HUES48 (cell line): ENCODE measurements at regions not wholly inside any gene's neighbourhood (a gene's known extent, or its start where the extent isn't known, plus 50 kb on each side); places are given as distances from the start of the nearest gene placed in this dataset.
"Not testable (repeated sequence)": the region's sequence is repeated elsewhere in the genome, so short reads cannot be mapped to it uniquely, and the experiment has no call there.

Source experiments
- H3K27ac ChIP-seq: one replicate; pipeline ENCODE4 v1.7.0; 2013; ENCODE audit warnings: low read depth, low read length, inconsistent platforms
- H3K27me3 ChIP-seq: 2 replicates; pipeline ENCODE4 v1.6.1; 2013; ENCODE audit warnings: mild to moderate bottlenecking, low read length; ENCODE audit not compliant: control insufficient read depth, insufficient read depth
- H3K36me3 ChIP-seq: 2 replicates; pipeline ENCODE4 v1.6.1; 2013; ENCODE audit warnings: low read length; ENCODE audit not compliant: control insufficient read depth, insufficient read depth
- H3K4me1 ChIP-seq: 2 replicates; pipeline ENCODE4 v1.6.1; 2013; ENCODE audit warnings: mild to moderate bottlenecking, low read length; ENCODE audit not compliant: control insufficient read depth, insufficient read depth
- H3K4me3 ChIP-seq: 2 replicates; pipeline ENCODE4 v1.5.1; 2013; ENCODE audit warnings: mild to moderate bottlenecking, low read depth, low read length
- H3K9ac ChIP-seq: 2 replicates; pipeline ENCODE4 v1.6.1; 2013; ENCODE audit warnings: mild to moderate bottlenecking, low read depth, low read length, moderate library complexity
- H3K9me3 ChIP-seq: 2 replicates; pipeline ENCODE4 v1.6.1; 2013; ENCODE audit warnings: low read length; ENCODE audit not compliant: control insufficient read depth, insufficient read depth

DNA sequence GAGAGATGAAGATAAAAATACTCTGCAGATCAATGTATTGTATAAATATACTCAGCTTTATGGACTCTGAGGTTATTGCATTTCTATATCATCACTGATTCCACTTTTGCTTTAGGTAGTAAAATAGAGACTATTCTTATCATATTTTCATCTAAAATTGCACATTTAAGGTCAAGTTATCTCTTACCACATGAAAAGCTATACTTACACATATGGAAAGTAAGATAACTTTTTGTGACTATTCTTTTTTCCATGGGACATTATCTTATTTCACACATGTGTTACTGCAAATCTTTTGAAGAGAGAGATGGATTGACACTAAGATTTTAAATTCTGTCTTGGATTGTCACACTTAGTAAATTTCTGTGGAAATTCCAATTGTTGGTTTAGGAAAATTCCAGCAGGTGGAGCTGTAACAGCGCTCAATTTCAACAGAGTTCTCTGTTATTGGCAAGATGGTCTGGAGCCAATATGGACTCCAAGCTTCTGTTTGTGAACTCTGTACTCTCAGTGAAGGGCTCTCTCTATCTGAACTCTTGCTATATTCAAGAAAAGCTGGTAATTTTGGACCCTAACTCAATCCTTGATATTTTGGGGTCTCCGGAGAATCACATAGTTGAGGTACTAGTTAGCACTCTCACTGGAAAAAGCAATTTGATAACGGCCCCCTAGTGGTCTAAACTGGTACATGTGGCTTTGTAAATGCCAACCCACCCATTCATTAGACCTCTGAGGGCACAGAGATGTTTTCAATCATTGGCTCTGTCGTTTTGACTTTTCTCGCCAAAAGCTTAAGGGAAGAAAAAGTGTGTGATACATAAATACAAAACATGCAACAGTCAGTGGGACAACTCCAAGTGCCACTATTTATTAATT is 429.7 kb downstream of the ETS1 start:
- no peaks in the 10 kb centered on the region for H3K27me3 ChIP-seq
- no peaks in the 10 kb centered on the region for H3K4me1 ChIP-seq
- H3K27ac ChIP-seq = no peak overlapping the region
- no peaks in the 10 kb centered on the region for H3K9me3 ChIP-seq
- no peaks in the 10 kb centered on the region for H3K36me3 ChIP-seq
- H3K4me3 ChIP-seq = peak overlapping the region; percentile 55
- H3K9ac ChIP-seq = peak overlapping the region; percentile 63; the same call in 1 of the 2 replicates

DNA sequence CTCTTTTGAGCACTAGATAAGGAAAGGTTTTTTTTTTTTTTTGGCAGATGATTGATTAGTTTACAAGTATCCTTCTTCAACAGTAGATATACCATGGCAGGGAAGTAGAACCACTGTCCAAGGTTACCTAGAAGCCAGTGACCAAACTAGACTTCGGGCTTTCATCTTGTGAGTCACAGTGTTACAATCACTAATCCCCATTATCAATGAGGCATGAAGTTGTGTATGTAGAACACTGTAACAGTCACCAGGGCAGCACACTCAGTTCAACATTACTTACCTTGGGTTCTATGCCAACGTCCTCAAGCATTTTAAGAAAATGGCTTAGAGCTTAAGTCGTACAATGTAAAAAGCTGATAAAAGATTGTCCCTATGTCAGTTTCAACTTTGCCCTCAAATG is 430.9 kb downstream of the ETS1 start:
- Histone ChIP-seq H3K4me1 (no peaks in the 10 kb centered on the region), H3K9ac (no peak overlapping the region), H3K27me3 (no peaks in the 10 kb centered on the region), H3K4me3 (no peak overlapping the region), H3K9me3 (no peaks in the 10 kb centered on the region), H3K36me3 (no peaks in the 10 kb centered on the region), H3K27ac (no peak overlapping the region)

DNA sequence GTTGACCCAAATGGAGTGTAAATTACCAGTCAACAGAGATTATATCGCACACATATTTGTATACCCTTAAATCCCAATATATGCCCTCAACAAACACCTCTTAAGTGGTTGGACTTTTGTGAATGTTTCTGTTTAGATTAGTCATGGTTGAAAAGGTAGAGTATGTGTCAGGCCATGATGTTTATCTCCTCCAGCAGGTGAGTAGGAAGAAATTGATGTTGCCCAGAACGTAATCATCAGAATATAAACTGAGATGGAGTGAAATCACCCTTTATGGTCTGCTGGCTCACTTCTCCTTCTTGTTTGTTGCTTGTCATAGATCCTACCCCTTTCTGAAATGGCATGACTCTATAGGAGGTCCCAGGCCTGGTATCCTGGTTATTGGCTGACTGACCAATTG is 431.8 kb downstream of the ETS1 start:
- no peak overlapping the region for H3K9ac ChIP-seq
- no peak overlapping the region for H3K4me3 ChIP-seq
- no peaks in the 10 kb centered on the region for H3K27me3 ChIP-seq
- no peaks in the 10 kb centered on the region for H3K4me1 ChIP-seq
- no peaks in the 10 kb centered on the region for H3K9me3 ChIP-seq
- no peaks in the 10 kb centered on the region for H3K36me3 ChIP-seq
- H3K27ac ChIP-seq = no peak overlapping the region

DNA sequence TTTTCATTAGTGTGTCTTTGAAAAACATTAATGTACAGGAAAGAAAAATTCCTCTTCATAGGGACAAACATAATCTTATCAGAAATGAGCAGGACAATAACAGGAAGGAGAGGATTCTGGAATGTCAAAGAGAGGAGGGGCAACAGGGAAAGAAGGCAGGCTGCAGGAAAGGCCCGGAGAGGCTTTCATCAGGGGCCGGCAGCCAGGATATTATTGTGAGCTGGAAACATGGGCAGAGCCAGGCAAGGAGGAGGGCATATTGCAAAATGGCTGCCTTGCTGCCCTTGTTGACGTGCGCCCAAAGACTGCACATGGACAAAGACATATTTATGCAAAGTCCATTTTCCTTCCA is 433.7 kb downstream of the ETS1 start:
- Histone ChIP-seq H3K36me3 (no peaks in the 10 kb centered on the region), H3K9ac (no peak overlapping the region), H3K9me3 (no peaks in the 10 kb centered on the region), H3K27ac (no peak overlapping the region), H3K27me3 (no peaks in the 10 kb centered on the region), H3K4me1 (no peaks in the 10 kb centered on the region), H3K4me3 (no peak overlapping the region)

DNA sequence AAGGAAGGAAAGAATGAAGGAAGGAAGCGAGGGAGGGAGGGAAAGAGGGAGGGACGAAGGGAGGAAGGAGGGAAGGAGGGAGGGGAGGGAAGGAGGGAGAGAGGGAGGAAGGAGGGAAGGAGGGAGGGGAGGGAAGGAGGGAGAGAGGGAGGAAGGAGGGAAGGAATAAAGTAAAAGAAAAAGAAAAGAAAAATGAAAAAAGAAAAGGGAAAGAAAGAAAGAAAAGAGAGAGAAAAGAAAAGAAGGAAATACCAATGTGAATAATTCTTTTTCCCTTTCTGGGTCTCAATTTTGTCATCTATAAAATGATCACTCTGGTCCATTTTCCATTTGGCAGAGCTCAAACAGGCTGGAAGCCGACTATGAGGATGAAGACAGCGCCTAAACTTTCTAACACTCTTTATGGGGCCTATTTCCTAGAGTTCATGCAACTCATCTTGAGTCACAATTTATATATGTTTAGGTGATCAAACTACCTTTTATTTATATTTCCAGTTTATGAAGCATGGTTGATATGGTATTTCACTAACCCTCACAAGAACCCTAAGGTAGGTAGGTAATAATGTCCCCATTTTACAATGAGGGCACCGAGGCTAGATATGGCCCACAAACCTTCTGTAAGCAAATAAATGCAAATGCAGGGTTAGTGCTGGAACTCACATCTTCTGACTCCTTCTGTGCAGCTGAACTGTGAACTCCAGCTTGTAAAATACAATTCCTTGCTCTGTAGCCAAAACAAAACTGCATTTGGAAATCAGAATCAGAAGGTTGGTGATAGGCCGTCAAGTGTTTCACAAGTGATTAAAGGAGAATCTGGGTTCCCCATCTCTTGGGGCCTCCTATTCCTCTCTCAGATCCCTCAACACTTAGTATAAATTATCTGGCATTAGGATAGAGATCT is 434.3 kb downstream of the ETS1 start:
- Histone ChIP-seq H3K36me3 (no peaks in the 10 kb centered on the region), H3K27ac (no peak overlapping the region), H3K9ac (no peak overlapping the region), H3K9me3 (no peaks in the 10 kb centered on the region), H3K4me3 (no peak overlapping the region), H3K27me3 (no peaks in the 10 kb centered on the region), H3K4me1 (no peaks in the 10 kb centered on the region)

DNA sequence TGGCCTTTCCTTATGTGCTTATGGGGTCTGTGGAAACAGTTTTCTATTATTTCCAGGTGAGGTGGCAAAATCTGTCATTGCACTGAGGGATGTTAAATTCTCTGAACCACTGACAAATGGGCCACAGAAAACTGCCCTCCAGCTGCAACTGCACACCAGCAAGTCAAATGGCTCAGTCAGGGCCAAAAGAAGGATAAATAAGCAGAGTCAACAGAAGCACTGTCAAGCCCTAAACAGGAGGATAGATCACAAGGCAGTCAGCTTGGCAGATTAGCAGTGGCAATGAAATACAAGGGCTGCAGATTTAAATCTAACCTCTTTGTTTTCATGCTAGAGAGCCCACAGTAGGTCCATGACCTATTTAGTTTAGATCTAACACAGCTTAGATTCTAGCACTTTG is 435.6 kb downstream of the ETS1 start:
- no peak overlapping the region for H3K27ac ChIP-seq
- H3K4me3 ChIP-seq = no peak overlapping the region
- peaks cover 6% of the 10 kb centered on the region for H3K4me1 ChIP-seq
- no peaks in the 10 kb centered on the region for H3K27me3 ChIP-seq
- H3K36me3 ChIP-seq = no peaks in the 10 kb centered on the region
- no peak overlapping the region for H3K9ac ChIP-seq
- no peaks in the 10 kb centered on the region for H3K9me3 ChIP-seq

DNA sequence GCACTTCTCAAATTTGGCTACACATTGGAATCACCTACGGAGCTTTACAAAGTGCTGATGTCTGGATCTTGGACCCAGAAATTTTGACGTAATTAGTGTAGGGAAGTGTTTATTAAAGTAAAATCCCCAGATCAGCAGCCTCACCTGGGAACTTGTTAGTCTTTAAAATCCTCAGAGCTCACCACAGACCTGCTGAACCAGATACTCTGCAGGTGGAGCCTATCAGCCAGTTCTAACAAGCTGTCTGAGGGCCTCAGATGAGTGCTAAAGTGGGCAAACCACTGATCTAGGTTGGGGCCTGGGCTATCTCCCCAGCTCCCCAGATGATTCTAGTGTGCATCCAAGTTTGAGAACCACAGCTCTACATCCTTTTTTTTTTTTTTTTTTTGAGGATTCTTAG is 436.0 kb downstream of the ETS1 start:
- H3K27ac ChIP-seq = no peak overlapping the region
- no peaks in the 10 kb centered on the region for H3K27me3 ChIP-seq
- H3K9ac ChIP-seq = no peak overlapping the region
- H3K36me3 ChIP-seq = no peaks in the 10 kb centered on the region
- H3K9me3 ChIP-seq = no peaks in the 10 kb centered on the region
- peaks cover 6% of the 10 kb centered on the region for H3K4me1 ChIP-seq
- H3K4me3 ChIP-seq = no peak overlapping the region

DNA sequence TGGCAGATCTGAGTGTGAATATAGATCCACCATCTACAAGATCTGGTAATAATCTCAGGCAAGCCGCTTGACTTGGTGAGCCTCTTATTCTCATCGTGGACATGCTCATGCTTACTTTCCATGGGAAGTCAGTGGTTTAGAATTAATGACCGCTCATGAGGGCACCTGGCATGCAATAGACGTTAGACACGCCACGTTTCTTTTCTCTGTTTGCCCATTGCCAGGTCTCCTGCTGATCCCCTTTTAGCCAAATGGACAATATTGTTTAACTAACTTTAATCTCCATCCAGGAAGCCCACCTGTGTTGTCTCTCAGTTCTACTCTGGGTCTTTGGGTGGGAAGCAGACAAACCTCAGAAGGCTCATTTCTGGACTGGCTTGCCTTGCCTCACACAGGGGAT is 439.1 kb downstream of the ETS1 start:
- Histone ChIP-seq H3K4me3 (no peak overlapping the region), H3K4me1 (peaks cover 6% of the 10 kb centered on the region), H3K27ac (no peak overlapping the region), H3K36me3 (no peaks in the 10 kb centered on the region), H3K9ac (no peak overlapping the region), H3K9me3 (no peaks in the 10 kb centered on the region), H3K27me3 (no peaks in the 10 kb centered on the region)

DNA sequence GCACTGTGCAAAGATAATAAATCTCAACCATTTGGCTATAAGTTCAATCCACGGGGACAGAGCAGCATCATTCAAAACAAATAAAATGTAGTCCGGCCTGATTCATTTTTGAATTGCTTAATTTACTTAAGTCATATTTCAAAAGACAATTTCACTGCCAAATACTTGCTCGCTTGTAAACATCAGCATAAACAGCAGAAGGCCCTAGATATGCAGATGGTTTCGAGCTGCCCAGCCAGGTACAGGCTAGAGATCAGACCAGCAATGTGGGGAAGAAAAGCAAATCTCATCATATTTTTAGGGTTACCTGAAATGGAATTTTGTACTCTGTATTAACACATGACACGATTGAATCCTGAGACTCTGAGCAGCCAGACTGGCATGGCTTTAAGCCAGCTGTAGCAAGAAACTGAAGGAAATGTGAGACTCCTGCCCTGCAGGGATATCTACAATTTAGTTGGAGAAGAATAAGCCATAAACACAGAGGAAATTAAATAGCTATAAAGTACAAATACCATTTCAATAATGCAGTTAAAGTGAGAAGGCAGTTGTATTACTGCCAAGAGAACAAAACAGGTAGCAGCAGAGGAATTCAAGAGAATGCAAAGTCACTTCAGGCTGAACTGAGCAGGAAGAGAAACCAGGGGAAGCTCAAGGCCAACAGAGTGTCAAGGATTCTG is 440.3 kb downstream of the ETS1 start:
- no peaks in the 10 kb centered on the region for H3K36me3 ChIP-seq
- H3K4me1 ChIP-seq = peaks cover 6% of the 10 kb centered on the region
- H3K9ac ChIP-seq = no peak overlapping the region
- H3K27ac ChIP-seq = no peak overlapping the region
- no peaks in the 10 kb centered on the region for H3K27me3 ChIP-seq
- no peak overlapping the region for H3K4me3 ChIP-seq
- H3K9me3 ChIP-seq = no peaks in the 10 kb centered on the region

DNA sequence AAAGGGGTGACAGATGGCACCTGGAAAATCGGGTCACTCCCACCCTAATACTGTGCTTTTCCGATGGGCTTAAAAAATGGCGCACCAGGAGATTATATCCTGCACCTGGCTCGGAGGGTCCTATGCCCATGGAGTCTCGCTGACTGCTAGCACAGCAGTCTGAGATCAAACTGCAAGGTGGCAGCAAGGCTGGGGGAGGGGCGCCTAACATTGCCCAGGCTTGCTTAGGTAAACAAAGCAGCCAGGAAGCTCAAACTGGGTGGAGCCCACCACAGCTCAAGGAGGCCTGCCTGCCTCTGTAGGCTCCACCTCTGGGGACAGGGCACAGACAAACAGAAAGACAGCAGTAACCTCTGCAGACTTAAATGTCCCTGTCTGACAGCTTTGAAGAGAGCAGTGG is 447.1 kb downstream of the ETS1 start:
- H3K9me3 ChIP-seq = peaks cover 11% of the 10 kb centered on the region
- not testable (repeated sequence) for H3K9ac ChIP-seq, H3K4me3 ChIP-seq, H3K36me3 ChIP-seq, H3K27ac ChIP-seq, H3K4me1 ChIP-seq, H3K27me3 ChIP-seq

DNA sequence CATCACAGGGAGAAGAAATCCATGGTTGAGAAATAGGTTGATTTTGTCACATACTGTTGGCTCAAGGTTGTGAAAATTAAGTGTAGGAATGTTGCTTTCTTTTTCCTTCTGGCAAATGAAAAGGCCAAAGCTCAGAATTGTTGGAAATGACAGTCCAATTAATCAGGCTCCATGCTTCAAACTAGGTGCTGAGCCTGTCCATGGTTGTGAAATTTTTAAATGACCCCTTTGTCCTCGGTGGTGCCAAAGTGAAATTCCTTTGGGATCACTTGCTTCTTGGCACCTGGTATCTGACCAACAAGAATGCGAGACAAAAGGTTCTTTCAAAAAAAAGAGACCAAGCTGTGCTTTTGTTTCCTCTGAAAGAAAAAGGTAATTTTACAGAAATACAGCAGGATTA is 451.9 kb downstream of the ETS1 start:
- H3K27me3 ChIP-seq = no peaks in the 10 kb centered on the region
- H3K4me3 ChIP-seq = no peak overlapping the region
- H3K9ac ChIP-seq = peak overlapping the region; percentile 22
- H3K9me3 ChIP-seq = peaks cover 11% of the 10 kb centered on the region
- H3K27ac ChIP-seq = no peak overlapping the region
- H3K4me1 ChIP-seq = peaks cover 17% of the 10 kb centered on the region
- no peaks in the 10 kb centered on the region for H3K36me3 ChIP-seq
